Mesendoderm (in vitro differentiated cells): ENCODE measurements at regions not wholly inside any gene's neighbourhood (a gene's known extent, or its start where the extent isn't known, plus 50 kb on each side); places are given as distances from the start of the nearest gene placed in this dataset.
"Not testable (repeated sequence)": the region's sequence is repeated elsewhere in the genome, so short reads cannot be mapped to it uniquely, and the experiment has no call there.

Source experiments
- DNase-seq: peaks from one replicate; pipeline ENCODE4 v3.0.0; 2013
- H2AK5ac ChIP-seq: 2 replicates; pipeline ENCODE4 v1.6.1; 2013; ENCODE audit warnings: low read length, inconsistent platforms
- H2BK120ac ChIP-seq: 2 replicates; pipeline ENCODE4 v1.6.1; 2013; ENCODE audit warnings: low read depth, mild to moderate bottlenecking, low read length, moderate library complexity, mixed read lengths
- H2BK15ac ChIP-seq: replicated peaks from 2 replicates; pipeline ENCODE4 v1.6.1; 2013; ENCODE audit warnings: low read depth, mild to moderate bottlenecking, moderate library complexity
- H2BK5ac ChIP-seq: 2 replicates; pipeline ENCODE4 v1.6.1; 2013; ENCODE audit warnings: low read length, inconsistent platforms
- H3K18ac ChIP-seq: 2 replicates; pipeline ENCODE4 v1.6.1; 2013; ENCODE audit warnings: mild to moderate bottlenecking, low read length, mixed read lengths
- H3K23ac ChIP-seq: one replicate; pipeline ENCODE4 v1.6.1; 2013; ENCODE audit warnings: low read length
- H3K27ac ChIP-seq: 2 replicates; pipeline ENCODE4 v1.5.1; 2013; ENCODE audit warnings: low read depth, mild to moderate bottlenecking, inconsistent platforms, low read length, moderate library complexity
- H3K27me3 ChIP-seq: 2 replicates; pipeline ENCODE4 v1.6.1; 2013; ENCODE audit warnings: low read length, control low read depth, mild to moderate bottlenecking, inconsistent platforms; ENCODE audit not compliant: insufficient read depth, poor library complexity
- H3K36me3 ChIP-seq: 2 replicates; pipeline ENCODE4 v1.6.1; 2013; ENCODE audit warnings: low read length, inconsistent platforms; ENCODE audit not compliant: control insufficient read depth, insufficient read depth
- H3K4ac ChIP-seq: one replicate; pipeline ENCODE4 v1.6.1; 2013; ENCODE audit warnings: low read depth, mild to moderate bottlenecking, low read length, moderate library complexity
- H3K4me1 ChIP-seq: 2 replicates; pipeline ENCODE4 v1.6.1; 2013; ENCODE audit warnings: low read depth, low read length, inconsistent platforms; ENCODE audit not compliant: control insufficient read depth
- H3K4me2 ChIP-seq: 2 replicates; pipeline ENCODE4 v1.6.1; 2013; ENCODE audit warnings: low read length
- H3K4me3 ChIP-seq: 2 replicates; pipeline ENCODE4 v1.5.1; 2013; ENCODE audit warnings: mild to moderate bottlenecking, low read length
- H3K56ac ChIP-seq: one replicate; pipeline ENCODE4 v1.6.1; 2013; ENCODE audit warnings: low read length
- H3K79me1 ChIP-seq: 2 replicates; pipeline ENCODE4 v1.6.1; 2013; ENCODE audit warnings: low read length, inconsistent platforms
- H3K79me2 ChIP-seq: 2 replicates; pipeline ENCODE4 v1.6.1; 2013; ENCODE audit warnings: mild to moderate bottlenecking, low read length; ENCODE audit not compliant: control insufficient read depth, insufficient read depth
- H3K9ac ChIP-seq: 2 replicates; pipeline ENCODE4 v1.6.1; 2013; ENCODE audit warnings: low read length, inconsistent platforms
- H4K5ac ChIP-seq: one replicate; pipeline ENCODE4 v1.6.1; 2013; ENCODE audit warnings: low read length
- H4K8ac ChIP-seq: one replicate; pipeline ENCODE4 v1.6.1; 2013; ENCODE audit warnings: low read depth, mild to moderate bottlenecking, control low read depth, low read length, moderate library complexity
- WGBS: extraction: QIAGEN DNeasy Blood & Tissue Kit; methylation state at CpG from one replicate; pipeline ENCODE4 v1.1.7; 2013; ENCODE audit warnings: low lambda C conversion rate, missing lambda C conversion rate; ENCODE audit not compliant: insufficient coverage; ENCODE audit errors: extremely low coverage; 5-methylcytosine and 5-hydroxymethylcytosine counted together

DNA sequence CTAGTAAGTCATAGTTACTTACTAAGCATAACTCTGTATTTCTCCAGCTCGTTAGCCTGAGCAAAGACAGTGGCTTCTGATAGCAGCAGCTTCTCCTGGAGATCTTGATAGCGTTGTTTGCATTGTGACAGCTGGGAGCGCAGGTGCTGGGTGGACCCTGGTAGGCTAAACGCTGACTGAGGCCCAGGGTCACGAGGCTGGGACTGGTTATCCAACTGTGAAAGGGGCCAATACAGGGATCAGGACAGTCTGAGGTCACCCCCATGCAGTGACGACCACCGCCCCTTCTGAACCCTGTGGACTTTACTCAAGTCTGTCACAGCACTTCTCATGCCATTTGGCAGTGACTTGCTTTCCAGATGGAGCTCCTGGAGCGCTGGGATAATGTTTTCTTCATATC is 104.4 kb downstream of the NBPF8 start:
- not testable (repeated sequence) for H3K56ac ChIP-seq, H3K18ac ChIP-seq, H3K9ac ChIP-seq, H4K5ac ChIP-seq, DNase-seq, H4K8ac ChIP-seq, H2BK120ac ChIP-seq, H2BK5ac ChIP-seq, H3K27ac ChIP-seq, H2AK5ac ChIP-seq, H3K4me1 ChIP-seq, H3K4me3 ChIP-seq, H3K4ac ChIP-seq, H3K27me3 ChIP-seq, H2BK15ac ChIP-seq, H3K4me2 ChIP-seq, H3K79me2 ChIP-seq, H3K36me3 ChIP-seq, H3K23ac ChIP-seq, H3K79me1 ChIP-seq
- WGBS: no CpG with 5 or more reads among the region's 8 CpGs

DNA sequence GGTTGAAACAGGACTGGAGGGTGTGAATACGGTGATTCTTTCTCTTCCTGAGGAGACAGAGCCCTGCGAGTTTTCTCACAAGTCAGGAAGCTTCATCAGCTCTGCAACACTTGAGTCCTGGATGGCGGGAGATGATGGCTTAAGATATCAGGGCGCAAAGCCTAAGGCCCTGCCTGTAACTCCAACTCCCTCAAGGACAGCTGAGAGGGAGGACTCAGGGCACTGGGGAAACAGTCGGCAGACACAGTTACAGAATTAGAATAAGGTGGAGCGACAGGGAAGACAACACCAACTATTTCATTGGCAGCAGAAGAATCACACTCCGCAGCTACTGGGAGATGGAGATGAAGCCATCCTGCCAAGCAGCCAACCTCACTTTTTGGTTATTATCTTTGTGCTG is 109.6 kb downstream of the NBPF8 start:
- H3K4ac ChIP-seq, H2BK15ac ChIP-seq, H3K9ac ChIP-seq, H3K27ac ChIP-seq, H4K8ac ChIP-seq, H3K79me1 ChIP-seq, H3K18ac ChIP-seq, H3K4me3 ChIP-seq, H3K79me2 ChIP-seq, H3K27me3 ChIP-seq, DNase-seq, H3K4me1 ChIP-seq, H3K36me3 ChIP-seq, H2AK5ac ChIP-seq, H3K56ac ChIP-seq, H4K5ac ChIP-seq, H2BK5ac ChIP-seq, H2BK120ac ChIP-seq, H3K23ac ChIP-seq, H3K4me2 ChIP-seq: not testable (repeated sequence)
- no CpG with 5 or more reads among the region's 7 CpGs for WGBS

DNA sequence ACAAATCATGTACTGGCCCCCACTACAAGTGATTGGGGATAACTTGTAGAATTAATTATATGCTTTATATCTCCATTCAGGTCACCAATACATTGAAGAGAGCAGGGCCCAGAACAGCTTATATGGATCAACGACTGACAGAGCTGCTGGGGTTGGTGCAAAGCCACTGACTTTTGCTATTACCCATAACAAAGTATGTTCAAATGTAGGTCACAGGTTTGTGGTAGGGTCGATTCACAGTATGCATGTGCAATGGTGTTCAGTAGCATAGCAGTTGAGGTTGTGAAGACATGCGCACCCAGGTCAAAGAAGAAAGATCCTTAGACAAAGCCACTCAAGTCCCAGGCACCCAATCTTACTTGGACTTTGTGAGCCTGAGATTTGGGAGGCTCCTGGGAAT is 110.6 kb downstream of the NBPF8 start:
- not testable (repeated sequence) for H3K9ac ChIP-seq, H3K4ac ChIP-seq, H3K23ac ChIP-seq, H3K18ac ChIP-seq, H2BK120ac ChIP-seq, H3K36me3 ChIP-seq, H3K4me1 ChIP-seq, H4K5ac ChIP-seq, H2AK5ac ChIP-seq, DNase-seq, H3K79me1 ChIP-seq, H3K4me2 ChIP-seq, H3K79me2 ChIP-seq, H3K56ac ChIP-seq, H3K27ac ChIP-seq, H3K4me3 ChIP-seq, H2BK5ac ChIP-seq, H3K27me3 ChIP-seq, H4K8ac ChIP-seq, H2BK15ac ChIP-seq
- no CpG with 5 or more reads among the region's 3 CpGs for WGBS

DNA sequence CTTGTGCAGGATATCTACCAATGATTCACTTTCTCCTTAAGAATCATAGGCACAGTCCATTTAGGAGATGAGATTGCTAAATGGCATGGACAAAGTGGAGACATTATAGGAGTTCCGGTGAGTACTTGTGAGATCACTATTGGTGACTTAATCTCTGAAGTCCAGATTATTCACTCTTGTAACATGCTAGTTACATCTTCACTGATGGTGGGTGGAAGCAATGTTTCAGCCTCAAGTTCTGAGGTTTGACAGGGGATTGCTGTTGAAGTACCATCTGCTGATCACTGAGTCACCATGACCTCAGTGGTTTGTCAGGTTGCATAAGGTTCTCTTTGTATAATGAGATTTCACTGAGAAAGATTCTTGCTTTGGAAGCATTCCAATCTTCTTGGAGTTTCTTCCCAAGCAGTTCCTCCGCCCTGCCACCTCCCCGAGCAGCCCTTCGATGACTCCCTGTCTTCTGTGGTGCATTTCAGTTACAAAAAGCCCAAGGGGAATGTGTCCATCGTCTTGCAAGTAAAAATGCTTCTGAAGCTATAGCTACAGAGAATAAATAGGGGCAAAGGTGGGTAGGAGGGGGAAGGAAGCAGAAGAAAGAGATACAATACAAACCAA is 114.7 kb downstream of the NBPF8 start:
- not testable (repeated sequence) for H2AK5ac ChIP-seq, H3K27ac ChIP-seq, H3K79me2 ChIP-seq, H3K23ac ChIP-seq, H2BK5ac ChIP-seq, H3K56ac ChIP-seq, H3K36me3 ChIP-seq, H3K9ac ChIP-seq, H3K18ac ChIP-seq, H3K79me1 ChIP-seq, H3K4me1 ChIP-seq, H4K8ac ChIP-seq, H2BK120ac ChIP-seq, DNase-seq, H2BK15ac ChIP-seq, H3K4me2 ChIP-seq, H3K4ac ChIP-seq, H4K5ac ChIP-seq, H3K27me3 ChIP-seq, H3K4me3 ChIP-seq
- WGBS: no CpG with 5 or more reads among the region's 5 CpGs

DNA sequence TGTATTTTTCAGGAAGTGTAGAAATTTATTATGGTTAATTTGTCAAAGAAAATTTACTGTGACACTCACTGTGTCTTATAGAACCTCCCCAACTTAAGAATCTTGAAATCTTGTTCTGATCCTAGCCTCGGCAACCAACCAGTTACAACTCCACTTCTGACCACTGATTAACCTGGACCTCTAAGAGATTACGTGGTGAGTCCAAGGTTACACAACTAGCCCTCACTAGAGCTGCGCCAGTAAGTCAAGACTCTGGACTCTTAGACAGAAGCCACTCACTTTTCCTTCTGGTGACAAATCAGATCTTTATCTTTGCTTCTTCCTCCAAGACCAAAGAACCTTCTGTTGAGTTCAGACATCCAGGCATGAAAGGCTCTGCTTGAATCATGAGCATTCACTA is 116.6 kb downstream of the NBPF8 start:
- H2BK5ac ChIP-seq, H3K9ac ChIP-seq, H3K36me3 ChIP-seq, H4K5ac ChIP-seq, H2AK5ac ChIP-seq, H3K79me2 ChIP-seq, H3K27ac ChIP-seq, H3K4me1 ChIP-seq, H3K23ac ChIP-seq, H3K27me3 ChIP-seq, H4K8ac ChIP-seq, H3K56ac ChIP-seq, H3K4me3 ChIP-seq, H3K4ac ChIP-seq, H2BK120ac ChIP-seq, H3K4me2 ChIP-seq, H2BK15ac ChIP-seq, H3K18ac ChIP-seq, H3K79me1 ChIP-seq, DNase-seq: not testable (repeated sequence)
- WGBS: no CpG with 5 or more reads among the region's 3 CpGs

DNA sequence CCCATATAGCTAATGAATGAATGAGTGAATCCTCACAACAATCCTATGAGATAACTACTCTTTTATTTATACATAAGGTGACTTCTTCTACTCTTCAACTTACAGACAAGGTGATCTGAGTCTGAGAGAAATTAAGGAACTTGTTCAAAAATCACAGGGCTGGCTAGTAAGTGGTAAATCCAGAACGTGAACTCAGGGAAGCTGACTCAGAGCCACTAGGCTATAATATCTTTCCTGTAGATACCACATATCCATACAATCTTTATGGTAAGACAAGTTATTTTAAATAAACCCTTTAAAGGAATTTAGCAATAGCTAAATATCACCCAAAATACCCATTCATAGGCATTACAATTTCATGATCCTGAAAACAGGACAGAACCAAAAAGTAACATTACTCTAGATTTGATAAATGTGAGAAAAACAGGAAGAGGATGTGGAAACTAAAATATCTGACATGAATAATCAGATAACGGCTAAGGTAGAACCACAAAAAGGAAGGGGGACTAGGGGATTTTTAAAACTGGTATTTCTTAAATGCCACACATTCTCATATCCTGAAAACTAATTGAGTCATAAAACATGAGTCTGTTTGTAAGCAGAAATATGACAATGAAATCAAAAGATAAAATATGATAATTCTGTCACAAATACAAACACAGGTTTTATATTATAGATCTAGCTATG is 119.7 kb downstream of the NBPF8 start:
- DNase-seq, H3K79me1 ChIP-seq, H4K8ac ChIP-seq, H3K36me3 ChIP-seq, H3K27ac ChIP-seq, H3K23ac ChIP-seq, H3K4me3 ChIP-seq, H3K4me2 ChIP-seq, H4K5ac ChIP-seq, H3K27me3 ChIP-seq, H3K79me2 ChIP-seq, H2BK5ac ChIP-seq, H3K4ac ChIP-seq, H3K18ac ChIP-seq, H3K9ac ChIP-seq, H2BK15ac ChIP-seq, H2BK120ac ChIP-seq, H3K56ac ChIP-seq, H3K4me1 ChIP-seq, H2AK5ac ChIP-seq: not testable (repeated sequence)
- no CpG with 5 or more reads among the region's 2 CpGs for WGBS
